Endodermal cell (in vitro differentiated cells): ENCODE measurements at regions not wholly inside any gene's neighbourhood (a gene's known extent, or its start where the extent isn't known, plus 50 kb on each side); places are given as distances from the start of the nearest gene placed in this dataset.

Experiments used
- DNase-seq: peaks from one replicate; pipeline ENCODE4 v3.0.0-alpha.2; 2017
- H3K27ac ChIP-seq: 2 replicates; pipeline ENCODE4 v1.5.1; 2013; ENCODE audit warnings: mild to moderate bottlenecking, low read depth, low read length, moderate library complexity
- H3K27me3 ChIP-seq: 2 replicates; pipeline ENCODE4 v1.6.1; 2013; ENCODE audit warnings: mild to moderate bottlenecking, low read length, moderate library complexity; ENCODE audit not compliant: insufficient read depth, control insufficient read depth, poor library complexity, severe bottlenecking
- H3K36me3 ChIP-seq: 2 replicates; pipeline ENCODE4 v1.7.0; 2013; ENCODE audit warnings: mild to moderate bottlenecking, low read length, moderate library complexity; ENCODE audit not compliant: control insufficient read depth, insufficient read depth
- H3K4me1 ChIP-seq: one replicate; pipeline ENCODE4 v1.7.0; 2013; ENCODE audit warnings: low read length; ENCODE audit not compliant: control insufficient read depth, insufficient read depth
- H3K4me3 ChIP-seq: 2 replicates; pipeline ENCODE4 v1.5.1; 2013; ENCODE audit warnings: mild to moderate bottlenecking, low read length, moderate library complexity
- H3K9ac ChIP-seq: 2 replicates; pipeline ENCODE4 v1.6.1; 2013; ENCODE audit warnings: mild to moderate bottlenecking, low read length, moderate library complexity; ENCODE audit not compliant: poor library complexity, severe bottlenecking; ENCODE audit errors: extremely low read depth
- H3K9me3 ChIP-seq: 2 replicates; pipeline ENCODE4 v1.6.1; 2013; ENCODE audit warnings: mild to moderate bottlenecking, low read length, moderate library complexity; ENCODE audit not compliant: control insufficient read depth
- H3K27ac Mint-ChIP-seq: 2 replicates; pipeline ENCODE4 v1.8.0; 2020; ENCODE audit warnings: mixed read lengths
- H3K27me3 Mint-ChIP-seq: 2 replicates; pipeline ENCODE4 v1.8.0; 2021; ENCODE audit warnings: mild to moderate bottlenecking, mixed read lengths; ENCODE audit not compliant: insufficient read depth
- H3K36me3 Mint-ChIP-seq: 2 replicates; pipeline ENCODE4 v1.8.0; 2020; ENCODE audit warnings: low read depth, mixed read lengths
- H3K4me1 Mint-ChIP-seq: 2 replicates; pipeline ENCODE4 v1.8.0; 2020; ENCODE audit warnings: mixed read lengths
- H3K4me3 Mint-ChIP-seq: 2 replicates; pipeline ENCODE4 v1.8.0; 2020; ENCODE audit warnings: mild to moderate bottlenecking, moderate library complexity, mixed read lengths
- H3K9me3 Mint-ChIP-seq: 2 replicates; pipeline ENCODE4 v1.8.0; 2020; ENCODE audit warnings: mild to moderate bottlenecking, mixed read lengths
- CTCF ChIP-seq: fragments of 200-600 bp; sonication (generic); conservative IDR thresholded peaks from 2 replicates; pipeline ENCODE4 v1.5.0; 2021; ENCODE audit warnings: antibody characterized with exemption, mild to moderate bottlenecking
- WGBS, 2 experiments: methylation state at CpG; one replicate each; pipeline versions ENCODE4 v1.1.5 to v1.1.7; 2013; ENCODE audit warnings: missing lambda C conversion rate in 2 of 2, mixed read lengths in 1 of 2; ENCODE audit not compliant: insufficient coverage in 1 of 2, insufficient read length in 1 of 2; 5-methylcytosine and 5-hydroxymethylcytosine counted together

GRCh38 chr21:25427828-25428227 lies 179.5 kb downstream of the MRPL39 start:
- Mint-ChIP-seq H3K9me3 (no peaks in the 10 kb centered on the region), H3K27ac (no peak overlapping the region), H3K4me1 (no peaks in the 10 kb centered on the region), H3K36me3 (no peaks in the 10 kb centered on the region), H3K4me3 (no peak overlapping the region), H3K27me3 (peaks cover 4% of the 10 kb centered on the region)
- TF ChIP-seq CTCF, result no peak
- Histone ChIP-seq H3K9me3 (no peaks in the 10 kb centered on the region), H3K36me3 (no peaks in the 10 kb centered on the region), H3K9ac (no peak overlapping the region), H3K27ac (no peak overlapping the region), H3K4me3 (no peak overlapping the region), H3K4me1 (no peaks in the 10 kb centered on the region), H3K27me3 (no peaks in the 10 kb centered on the region)
- no peak for DNase-seq
- 91 to 96% methylated on average over 4 to 5 of the region's 5 CpGs for WGBS, 2 experiments

DNA sequence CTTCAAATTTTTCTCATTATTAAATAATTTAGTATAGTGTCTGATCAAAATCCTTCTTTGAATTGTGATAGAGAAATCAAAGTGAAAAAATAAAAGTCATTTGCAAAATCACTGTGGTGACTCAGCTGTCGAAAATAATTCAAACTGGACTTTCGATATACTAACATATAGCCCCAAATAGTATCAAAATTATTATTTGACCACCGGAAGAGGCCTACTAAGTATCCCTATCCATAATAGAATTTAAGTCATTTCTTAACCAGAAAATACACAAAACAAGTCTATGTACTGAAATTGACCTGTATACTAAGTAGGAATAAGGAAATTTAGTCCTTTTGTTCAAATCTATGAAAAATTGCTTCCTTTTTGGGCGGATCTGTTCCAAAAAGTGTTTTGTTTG lies 180.7 kb downstream of the MRPL39 start:
- DNase-seq, result no peak
- H3K27me3 ChIP-seq, result no peaks in the 10 kb centered on the region
- no peak overlapping the region for H3K9ac ChIP-seq
- Mint-ChIP-seq H3K27ac (no peak overlapping the region), H3K36me3 (no peaks in the 10 kb centered on the region), H3K4me1 (peaks cover under 1% of the 10 kb centered on the region), H3K27me3 (peaks cover 4% of the 10 kb centered on the region), H3K4me3 (no peak overlapping the region), H3K9me3 (no peaks in the 10 kb centered on the region)
- no peak for TF ChIP-seq CTCF
- H3K27ac ChIP-seq, result no peak overlapping the region
- H3K4me1 ChIP-seq, result no peaks in the 10 kb centered on the region
- H3K4me3 ChIP-seq, result no peak overlapping the region
- 89 to 94% methylated on average over 4 of the region's 4 CpGs for WGBS, 2 experiments
- no peaks in the 10 kb centered on the region for H3K9me3 ChIP-seq
- no peaks in the 10 kb centered on the region for H3K36me3 ChIP-seq

GRCh38 chr21:25425156-25425555 lies 182.1 kb downstream of the MRPL39 start:
- no peaks in the 10 kb centered on the region for H3K9me3 Mint-ChIP-seq
- H3K36me3 Mint-ChIP-seq, result no peaks in the 10 kb centered on the region
- H3K4me3 ChIP-seq, result no peak overlapping the region
- peaks cover 4% of the 10 kb centered on the region for H3K27me3 Mint-ChIP-seq
- H3K27me3 ChIP-seq, result no peaks in the 10 kb centered on the region
- no peak overlapping the region for H3K4me3 Mint-ChIP-seq
- H3K27ac ChIP-seq, result no peak overlapping the region
- H3K9ac ChIP-seq, result no peak overlapping the region
- H3K4me1 Mint-ChIP-seq, result peaks cover 10% of the 10 kb centered on the region
- no peak overlapping the region for H3K27ac Mint-ChIP-seq
- H3K4me1 ChIP-seq, result no peaks in the 10 kb centered on the region
- DNase-seq, result no peak
- no peaks in the 10 kb centered on the region for H3K36me3 ChIP-seq
- WGBS, 2 experiments, result 94 to 100% methylated on average over 2 of the region's 2 CpGs
- no peaks in the 10 kb centered on the region for H3K9me3 ChIP-seq
- no peak for TF ChIP-seq CTCF
